ENCODE measurements at regions not wholly inside any gene's neighbourhood (a gene's known extent, or its start where the extent isn't known, plus 50 kb on each side); places are given as distances from the start of the nearest gene placed in this dataset.
"Not testable (repeated sequence)": the region's sequence is repeated elsewhere in the genome, so short reads cannot be mapped to it uniquely, and the experiment has no call there.

GRCh38 chr11:98394500-98394899, 626.2 kb upstream of the CNTN5 start:
- in situ Hi-C loops (cut with HindIII; ENCODE audit: low sequenced_read_pairs), result not testable (repeated sequence)

- in situ Hi-C loops (cut with HindIII; ENCODE audit: low sequenced_read_pairs), result no loop called here
Measured at GRCh38 chr11:98398508-98398907, 622.2 kb upstream of the CNTN5 start.

- in situ Hi-C loops (cut with HindIII; ENCODE audit: low sequenced_read_pairs), result no loop called here
Measured at GRCh38 chr11:98409069-98409468, 611.7 kb upstream of the CNTN5 start.

- in situ Hi-C loops (cut with HindIII; ENCODE audit: low sequenced_read_pairs), result no loop called here
Measured at GRCh38 chr11:98411777-98412176, 609.0 kb upstream of the CNTN5 start.

GRCh38 chr11:98417256-98417755, 603.4 kb upstream of the CNTN5 start:
- in situ Hi-C loops (cut with HindIII; ENCODE audit: low sequenced_read_pairs), result no loop called here

- in situ Hi-C loops (cut with HindIII; ENCODE audit: low sequenced_read_pairs), result no loop called here
Measured at GRCh38 chr11:98423933-98424332, 596.8 kb upstream of the CNTN5 start.

GRCh38 chr11:98424773-98425172, 596.0 kb upstream of the CNTN5 start:
- in situ Hi-C loops (cut with HindIII; ENCODE audit: low sequenced_read_pairs), result not testable (repeated sequence)

- in situ Hi-C loops (cut with HindIII; ENCODE audit: low sequenced_read_pairs), result no loop called here
Measured at GRCh38 chr11:98431463-98432359, 589.0 kb upstream of the CNTN5 start.

GRCh38 chr11:98434296-98434695, 586.5 kb upstream of the CNTN5 start:
- in situ Hi-C loops (cut with HindIII; ENCODE audit: low sequenced_read_pairs), result no loop called here

GRCh38 chr11:98453378-98453777, 567.4 kb upstream of the CNTN5 start:
- in situ Hi-C loops (cut with HindIII; ENCODE audit: low sequenced_read_pairs), result no loop called here

- in situ Hi-C loops (cut with HindIII; ENCODE audit: low sequenced_read_pairs), result no loop called here
Measured at GRCh38 chr11:98455500-98456307, 565.0 kb upstream of the CNTN5 start.

GRCh38 chr11:98456308-98456680, 564.5 kb upstream of the CNTN5 start:
- in situ Hi-C loops (cut with HindIII; ENCODE audit: low sequenced_read_pairs), result no loop called here

- in situ Hi-C loops (cut with HindIII; ENCODE audit: low sequenced_read_pairs), result no loop called here
Measured at GRCh38 chr11:98495016-98495415, 525.7 kb upstream of the CNTN5 start.

- in situ Hi-C loops (cut with HindIII; ENCODE audit: low sequenced_read_pairs), result no loop called here
Measured at GRCh38 chr11:98495601-98496000, 525.1 kb upstream of the CNTN5 start.

GRCh38 chr11:98507208-98507607, 513.5 kb upstream of the CNTN5 start:
- in situ Hi-C loops (cut with HindIII; ENCODE audit: low sequenced_read_pairs), result no loop called here

- in situ Hi-C loops (cut with HindIII; ENCODE audit: low sequenced_read_pairs), result no loop called here
Measured at GRCh38 chr11:98512938-98513337, 507.8 kb upstream of the CNTN5 start.

GRCh38 chr11:98531576-98531975, 489.2 kb upstream of the CNTN5 start:
- in situ Hi-C loops (cut with HindIII; ENCODE audit: low sequenced_read_pairs), result no loop called here

GRCh38 chr11:98536023-98536422, 484.7 kb upstream of the CNTN5 start:
- in situ Hi-C loops (cut with HindIII; ENCODE audit: low sequenced_read_pairs), result no loop called here

- in situ Hi-C loops (cut with HindIII; ENCODE audit: low sequenced_read_pairs), result not testable (repeated sequence)
Measured at GRCh38 chr11:98538358-98538757, 482.4 kb upstream of the CNTN5 start.

GRCh38 chr11:98545544-98546175, 475.1 kb upstream of the CNTN5 start:
- in situ Hi-C loops (cut with HindIII; ENCODE audit: low sequenced_read_pairs), result no loop called here

GRCh38 chr11:98549571-98549970, 471.2 kb upstream of the CNTN5 start:
- in situ Hi-C loops (cut with HindIII; ENCODE audit: low sequenced_read_pairs), result no loop called here

Data from DLD1 (cell line).